H1 (cell line): ENCODE measurements at regions not wholly inside any gene's neighbourhood (a gene's known extent, or its start where the extent isn't known, plus 50 kb on each side); places are given as distances from the start of the nearest gene placed in this dataset.

Source experiments
- CTCF ChIA-PET: fragments of 300-600 bp; sonication (Branson Sonifier 250); formaldehyde crosslinking; loops from one replicate; lab custom pipeline; 2021; ENCODE audit not compliant: partially characterized antibody; lab: Charles Lee
- POLR2A ChIA-PET: fragments of 300-600 bp; sonication (Branson Sonifier 250); formaldehyde crosslinking; loops from one replicate; lab custom pipeline; 2021; ENCODE audit warnings: inconsistent platforms; ENCODE audit not compliant: partially characterized antibody; lab: Charles Lee
- DNase-seq, 2 experiments: peaks; one replicate each; pipeline versions ENCODE4 v3.0.0 to v3.0.0-alpha.2; 2010 to 2022; ENCODE audit warnings: low spot score in 2 of 2, low read depth in 1 of 2, mixed read lengths in 1 of 2
- FAIRE-seq: peaks from 2 replicates; lab custom pipeline; 2011; peaks lifted over from hg19 to GRCh38; lab: Jason Lieb, UNC
- H2AFZ ChIP-seq: 2 replicates; pipeline ENCODE4 v1.8.1; 2012; ENCODE audit warnings: low read length, inconsistent platforms
- H2AK5ac ChIP-seq: 2 replicates; pipeline ENCODE4 v1.6.1; 2013; ENCODE audit warnings: low read depth, low read length
- H2BK120ac ChIP-seq: replicated peaks from 2 replicates; pipeline ENCODE3; 2013; ENCODE audit warnings: low read depth, low read length, inconsistent platforms
- H2BK12ac ChIP-seq: 2 replicates; pipeline ENCODE4 v1.6.1; 2013; ENCODE audit warnings: low read depth, low read length
- H2BK15ac ChIP-seq: 2 replicates; pipeline ENCODE4 v1.6.1; 2013; ENCODE audit warnings: low read length
- H2BK20ac ChIP-seq: 2 replicates; pipeline ENCODE4 v1.6.1; 2013; ENCODE audit warnings: low read length
- H2BK5ac ChIP-seq: 2 replicates; pipeline ENCODE4 v1.6.1; 2013; ENCODE audit warnings: low read depth, low read length
- H3K14ac ChIP-seq: 2 replicates; pipeline ENCODE4 v1.6.1; 2013; ENCODE audit warnings: inconsistent platforms; ENCODE audit not compliant: insufficient read length
- H3K18ac ChIP-seq: 2 replicates; pipeline ENCODE4 v1.6.1; 2013; ENCODE audit warnings: low read length; ENCODE audit errors: extremely low read depth
- H3K23ac ChIP-seq: 2 replicates; pipeline ENCODE4 v1.6.1; 2013; ENCODE audit warnings: inconsistent platforms; ENCODE audit not compliant: insufficient read length
- H3K23me2 ChIP-seq: 2 replicates; pipeline ENCODE4 v1.6.1; 2013; ENCODE audit warnings: low read depth, low read length
- H3K27ac ChIP-seq: 2 replicates; pipeline ENCODE4 v1.6.1; 2011; ENCODE audit warnings: low read depth, low read length, inconsistent platforms
- H3K27me3 ChIP-seq, 4 experiments: replicated peaks in 1 of 4; 1 replicate in 1 of 4; 2 replicates in 3 of 4; pipeline versions ENCODE4 v1.6.1 to v1.8.1; 2011 to 2013; ENCODE audit warnings: low read length in 3 of 4, mild to moderate bottlenecking in 3 of 4, inconsistent platforms in 2 of 4, mixed read lengths in 2 of 4, moderate library complexity in 1 of 4; ENCODE audit not compliant: control insufficient read depth in 3 of 4, insufficient read depth in 3 of 4; ENCODE audit errors: extremely low read depth in 1 of 4
- H3K36me3 ChIP-seq, 4 experiments: 2 replicates each; pipeline versions ENCODE4 v1.6.1 to v1.8.1; 2011 to 2013; ENCODE audit warnings: mild to moderate bottlenecking in 4 of 4, low read length in 3 of 4, moderate library complexity in 2 of 4, control low read depth in 1 of 4, inconsistent platforms in 1 of 4; ENCODE audit not compliant: insufficient read depth in 4 of 4, control insufficient read depth in 2 of 4
- H3K4ac ChIP-seq: replicated peaks from 2 replicates; pipeline ENCODE3; 2013; ENCODE audit warnings: low read length, low read depth, mixed read lengths, inconsistent platforms; ENCODE audit not compliant: insufficient read length
- H3K4me1 ChIP-seq, 4 experiments: replicated peaks in 1 of 4; 1 replicate in 1 of 4; 2 replicates in 3 of 4; pipeline versions ENCODE4 v1.6.1 to v1.8.1; 2011 to 2013; ENCODE audit warnings: low read length in 3 of 4, inconsistent platforms in 2 of 4, mixed read lengths in 1 of 4; ENCODE audit not compliant: insufficient read depth in 4 of 4, control insufficient read depth in 3 of 4
- H3K4me2 ChIP-seq, 2 experiments: 2 replicates each; pipeline versions ENCODE4 v1.6.1 to v1.8.1; 2011 to 2013; ENCODE audit warnings: low read depth in 2 of 2, low read length in 2 of 2, control low read depth in 1 of 2, inconsistent platforms in 1 of 2, mild to moderate bottlenecking in 1 of 2; ENCODE audit not compliant: insufficient read depth in 1 of 2
- H3K4me3 ChIP-seq, 4 experiments: fragments of 200-600, 300-600 bp in 1 of 4; sonication (generic), shearing (Covaris generic), sonication (Bioruptor Twin) in 1 of 4; 2 replicates each; pipeline versions ENCODE4 v1.5.1 to v1.8.1; 2011 to 2016; ENCODE audit warnings: low read length in 4 of 4, low read depth in 3 of 4, control low read depth in 2 of 4, inconsistent platforms in 2 of 4, mild to moderate bottlenecking in 2 of 4, mixed read lengths in 1 of 4, moderate library complexity in 1 of 4; ENCODE audit not compliant: insufficient read depth in 2 of 4; ENCODE audit errors: extremely low read depth in 1 of 4
- H3K56ac ChIP-seq: replicated peaks from 2 replicates; pipeline ENCODE3; 2013; ENCODE audit warnings: low read depth, mild to moderate bottlenecking, mixed read lengths, low read length, inconsistent platforms; ENCODE audit not compliant: insufficient read length
- H3K79me1 ChIP-seq: 2 replicates; pipeline ENCODE4 v1.6.1; 2013; ENCODE audit warnings: low read depth, low read length, control low read depth
- H3K79me2 ChIP-seq, 2 experiments: 2 replicates each; pipeline versions ENCODE4 v1.6.1 to v1.8.1; 2012 to 2013; ENCODE audit warnings: low read length in 2 of 2, mild to moderate bottlenecking in 2 of 2, inconsistent platforms in 1 of 2; ENCODE audit not compliant: insufficient read depth in 2 of 2, control insufficient read depth in 1 of 2
- H3K9ac ChIP-seq, 4 experiments: replicated peaks in 1 of 4; 1 replicate in 1 of 4; 2 replicates in 3 of 4; pipeline versions ENCODE4 v1.6.1 to v1.8.1; 2011 to 2013; ENCODE audit warnings: low read depth in 3 of 4, low read length in 3 of 4, control low read depth in 2 of 4, mild to moderate bottlenecking in 2 of 4, moderate library complexity in 2 of 4, inconsistent platforms in 1 of 4; ENCODE audit errors: extremely low read depth in 1 of 4
- H3K9me3 ChIP-seq, 2 experiments: 2 replicates each; pipeline versions ENCODE4 v1.6.1 to v1.8.1; 2012 to 2013; ENCODE audit warnings: mild to moderate bottlenecking in 2 of 2, moderate library complexity in 2 of 2, control low read depth in 1 of 2, inconsistent platforms in 1 of 2, low read depth in 1 of 2, low read length in 1 of 2, mixed read lengths in 1 of 2; ENCODE audit not compliant: insufficient read depth in 2 of 2
- H4K20me1 ChIP-seq, 2 experiments: replicated peaks in 1 of 2; 2 replicates each; pipeline versions ENCODE3 to v1.8.1; 2011 to 2013; ENCODE audit warnings: inconsistent platforms in 2 of 2, low read length in 2 of 2, mild to moderate bottlenecking in 1 of 2; ENCODE audit not compliant: insufficient read depth in 2 of 2, control insufficient read depth in 1 of 2
- H4K5ac ChIP-seq: 2 replicates; pipeline ENCODE4 v1.6.1; 2013; ENCODE audit warnings: low read length, low read depth, mixed read lengths, inconsistent platforms; ENCODE audit not compliant: insufficient read length
- H4K8ac ChIP-seq: 2 replicates; pipeline ENCODE4 v1.8.0; 2013; ENCODE audit warnings: mild to moderate bottlenecking, moderate library complexity, low read length, inconsistent platforms; ENCODE audit not compliant: insufficient read depth; ENCODE audit errors: extremely low read depth
- H4K91ac ChIP-seq: replicated peaks from 2 replicates; pipeline ENCODE3; 2013; ENCODE audit warnings: low read length, mixed read lengths, inconsistent platforms; ENCODE audit not compliant: insufficient read length
- CBX5 ChIP-seq: fragments of 300-800, 300-1000 bp; sonication (generic); IDR thresholded peaks from 2 replicates; pipeline ENCODE4 v1.7.1; 2016; ENCODE audit warnings: antibody characterized with exemption, low read length, low read depth
- CBX8 ChIP-seq: fragments of 300-800, 300-1000 bp; sonication (generic); IDR thresholded peaks from 2 replicates; pipeline ENCODE4 v1.7.1; 2016; ENCODE audit warnings: low read depth, low read length, borderline replicate concordance
- CEBPB ChIP-seq: IDR thresholded peaks from 2 replicates; pipeline ENCODE4 v1.6.1; 2012; ENCODE audit warnings: low read depth, low read length
- GABPA ChIP-seq: IDR thresholded peaks from 2 replicates; pipeline ENCODE4 v1.6.1; 2011; ENCODE audit warnings: mild to moderate bottlenecking, low read length, moderate library complexity, borderline replicate concordance; ENCODE audit not compliant: insufficient read depth
- HDAC2 ChIP-seq, 2 experiments: fragments of 300-600 bp in 1 of 2; sonication (generic) in 1 of 2; IDR thresholded peaks; 2 replicates each; pipeline ENCODE4 v1.6.1; 2011 to 2012; ENCODE audit warnings: low read depth in 2 of 2, low read length in 2 of 2, mild to moderate bottlenecking in 2 of 2, moderate library complexity in 2 of 2, borderline replicate concordance in 1 of 2, inconsistent platforms in 1 of 2
- HDAC6 ChIP-seq: IDR thresholded peaks from one replicate; pipeline ENCODE4 v1.7.1; 2012; ENCODE audit warnings: low read depth, mild to moderate bottlenecking, inconsistent platforms, low read length, moderate library complexity
- MAFK ChIP-seq: IDR thresholded peaks from 2 replicates; pipeline ENCODE4 v1.6.1; 2012; ENCODE audit warnings: low read depth, mild to moderate bottlenecking, improper control_type of control experiment, low read length
- NRF1 ChIP-seq: IDR thresholded peaks from 2 replicates; pipeline ENCODE4 v1.6.1; 2011; ENCODE audit warnings: mild to moderate bottlenecking, low read depth, low read length, improper control_type of control experiment
- POLR2AphosphoS5 ChIP-seq: IDR thresholded peaks from 2 replicates; pipeline ENCODE4 v1.6.1; 2011; ENCODE audit warnings: low read depth, low read length
- RXRA ChIP-seq: IDR thresholded peaks from 2 replicates; pipeline ENCODE4 v1.6.1; 2011; ENCODE audit warnings: low read depth, mild to moderate bottlenecking, low read length, moderate library complexity; ENCODE audit not compliant: insufficient read depth
- SAP30 ChIP-seq: fragments of 300-600 bp; sonication (generic); IDR thresholded peaks from 2 replicates; pipeline ENCODE4 v1.7.1; 2012; ENCODE audit warnings: low read length, moderate library complexity, mild to moderate bottlenecking, inconsistent platforms; ENCODE audit not compliant: insufficient read depth, insufficient replicate concordance
- SP2 ChIP-seq: IDR thresholded peaks from 2 replicates; pipeline ENCODE4 v1.6.1; 2012; ENCODE audit warnings: mild to moderate bottlenecking, low read length, inconsistent platforms
- SRF ChIP-seq: IDR thresholded peaks from 2 replicates; pipeline ENCODE4 v1.6.1; 2011; ENCODE audit warnings: mild to moderate bottlenecking, low read depth, low read length, moderate library complexity
- TBP ChIP-seq: IDR thresholded peaks from 2 replicates; pipeline ENCODE4 v1.6.1; 2011; ENCODE audit warnings: low read depth, low read length, improper control_type of control experiment
- TCF12 ChIP-seq: IDR thresholded peaks from 2 replicates; pipeline ENCODE4 v1.6.1; 2011; ENCODE audit warnings: low read depth, mild to moderate bottlenecking, low read length
- TEAD4 ChIP-seq: IDR thresholded peaks from 2 replicates; pipeline ENCODE4 v1.6.1; 2012; ENCODE audit warnings: low read depth, low read length, inconsistent platforms, mixed read lengths
- ZNF274 ChIP-seq: IDR thresholded peaks from 2 replicates; pipeline ENCODE4 v1.7.0; 2012; ENCODE audit warnings: low read length, borderline replicate concordance; ENCODE audit errors: extremely low read depth
- WGBS, 2 experiments: shearing (Covaris generic) in 1 of 2; methylation state at CpG; one replicate each; pipeline versions ENCODE4 v1.1.6 to v1.1.7; 2013 to 2015; ENCODE audit warnings: low lambda C conversion rate in 2 of 2, mixed read lengths in 2 of 2, inconsistent platforms in 1 of 2, low coverage in 1 of 2, missing lambda C conversion rate in 1 of 2; ENCODE audit not compliant: insufficient replicate concordance in 2 of 2, insufficient coverage in 1 of 2, insufficient read length in 1 of 2; ENCODE audit errors: extremely low coverage in 1 of 2, missing lambda C conversion rate in 1 of 2; 5-methylcytosine and 5-hydroxymethylcytosine counted together

DNA sequence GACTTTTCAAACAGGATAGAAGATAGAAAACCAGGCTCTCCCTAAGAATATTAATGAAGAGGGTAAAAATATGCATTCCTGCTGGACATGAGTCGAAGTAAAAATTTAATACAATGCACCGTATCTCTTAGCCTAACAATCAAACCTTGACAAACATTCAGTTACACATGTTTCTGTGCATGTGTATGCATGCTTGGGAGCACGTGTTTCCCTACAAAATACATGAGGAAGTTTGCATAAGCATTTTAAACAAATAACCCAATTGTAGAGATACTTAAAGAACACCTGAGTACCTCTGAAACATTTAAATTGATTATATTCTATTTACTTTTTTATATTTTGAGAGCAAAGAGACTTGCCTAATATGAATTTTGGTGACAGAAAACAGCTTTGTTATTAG, 1763.7 kb upstream of the SEL1L start:
- Histone ChIP-seq H3K18ac (no peak overlapping the region), H4K91ac (no peak overlapping the region), H3K23me2 (no peaks in the 10 kb centered on the region), H2BK12ac (no peak overlapping the region), H3K27me3 (no peaks in the 10 kb centered on the region), H3K9ac (no peak overlapping the region), H2BK5ac (no peak overlapping the region), H2BK15ac (no peak overlapping the region), H4K5ac (no peak overlapping the region), H3K4me1 (no peaks in the 10 kb centered on the region), H3K79me1 (no peaks in the 10 kb centered on the region), H3K4ac (no peak overlapping the region), H3K14ac (no peak overlapping the region), H3K79me2 (no peaks in the 10 kb centered on the region), H4K8ac (no peak overlapping the region), H3K56ac (no peak overlapping the region), H3K4me3 (no peak overlapping the region), H2AFZ (no peak overlapping the region), H3K27ac (no peak overlapping the region), H2BK120ac (no peak overlapping the region), H3K23ac (no peak overlapping the region), H3K36me3 (no peaks in the 10 kb centered on the region), H4K20me1 (no peaks in the 10 kb centered on the region), H2AK5ac (no peak overlapping the region), H3K4me2 (no peak overlapping the region), H3K9me3 (no peaks in the 10 kb centered on the region), H2BK20ac (no peak overlapping the region)
- no peak for FAIRE-seq
- ChIA-PET CTCF (no interaction called here), POLR2A (no interaction called here)
- no peak for DNase-seq
- 86% methylated on average over 3 of the region's 3 CpGs; no CpG with 5 or more reads in 1 of the 2 experiments for WGBS, 2 experiments
- TF ChIP-seq HDAC2 (IDR thresholded peaks at IDR 0.05; ENCODE audit: borderline replicate concordance in 1 of 2, low read depth in 2 of 2, low read length in 2 of 2) (no peak), POLR2AphosphoS5 (no peak), SP2 (no peak), CBX5 (no peak), CEBPB (no peak), SRF (no peak), SAP30 (no peak), GABPA (no peak), RXRA (no peak), TBP (no peak), TCF12 (no peak), MAFK (no peak), NRF1 (no peak), TEAD4 (no peak), HDAC6 (no peak), CBX8 (no peak), ZNF274 (no peak)
